Testis (tissue), 2 donors: ENCODE measurements at regions not wholly inside any gene's neighbourhood (a gene's known extent, or its start where the extent isn't known, plus 50 kb on each side); places are given as distances from the start of the nearest gene placed in this dataset.
"Not testable (repeated sequence)": the region's sequence is repeated elsewhere in the genome, so short reads cannot be mapped to it uniquely, and the experiment has no call there.

Experiments
- DNase-seq: peaks from one replicate; pipeline ENCODE4 v3.0.0-alpha.2; 2019
- H3K27ac ChIP-seq, 2 donors: fragments of 200-600 bp; sonication (generic); one replicate each; pipeline ENCODE4 v1.5.1; 2019
- H3K27me3 ChIP-seq: fragments of 200-600 bp; sonication (generic); one replicate; pipeline ENCODE4 v1.5.1; 2019
- H3K36me3 ChIP-seq: fragments of 200-600 bp; sonication (generic); one replicate; pipeline ENCODE4 v1.5.1; 2017; ENCODE audit warnings: low read depth; ENCODE audit errors: missing control alignments
- H3K4me1 ChIP-seq: fragments of 200-600 bp; sonication (generic); one replicate; pipeline ENCODE4 v1.5.1; 2019
- H3K4me3 ChIP-seq, 2 donors: fragments of 200-600 bp; sonication (generic); one replicate each; pipeline ENCODE4 v1.5.1; 2017 to 2019
- H3K9me3 ChIP-seq: fragments of 200-600 bp; sonication (generic); one replicate; pipeline ENCODE4 v1.5.1; 2017
- CTCF ChIP-seq, 3 experiments: fragments of 450-650 bp in 2 of 3; fragments of 200-600 bp in 1 of 3; sonication (generic) in 1 of 3; IDR thresholded peaks; one replicate each; pipeline ENCODE4 v1.5.1; 2016 to 2019; ENCODE audit warnings: antibody characterized with exemption in 3 of 3, mild to moderate bottlenecking in 2 of 3, moderate library complexity in 1 of 3
- POLR2A ChIP-seq: fragments of 450-650 bp; IDR thresholded peaks from one replicate; pipeline ENCODE4 v1.6.1; 2017; ENCODE audit warnings: antibody characterized with exemption, mild to moderate bottlenecking, moderate library complexity
- WGBS, 2 donors: methylation state at CpG; one replicate each; pipeline ENCODE4 v1.1.5; 2018; 5-methylcytosine and 5-hydroxymethylcytosine counted together
- intact Hi-C: fragments of 100-400 bp; cut with DNase I; formaldehyde crosslinking; loops from one replicate; pipeline ENCODE4 v1.15.1; 2023; ENCODE audit warnings: low total_unique reads

GRCh38 chr6:91193446-91193845, 606.6 kb upstream of the MAP3K7 start:
- DNase-seq, result no peak
- H3K4me3 ChIP-seq, result no peak overlapping the region
- H3K4me1 ChIP-seq, result no peaks in the 10 kb centered on the region
- no peak overlapping the region for H3K27ac ChIP-seq
- H3K27me3 ChIP-seq, result no peaks in the 10 kb centered on the region
- intact Hi-C loops, result no loop called here
- H3K36me3 ChIP-seq, result no peaks in the 10 kb centered on the region
- no peaks in the 10 kb centered on the region for H3K9me3 ChIP-seq
- TF ChIP-seq CTCF (IDR thresholded peaks at IDR 0.05) (no peak), POLR2A (no peak)

GRCh38 chr6:91190041-91190440, 603.2 kb upstream of the MAP3K7 start:
- H3K27ac ChIP-seq, H3K27me3 ChIP-seq, DNase-seq, H3K4me3 ChIP-seq, intact Hi-C loops, H3K4me1 ChIP-seq, H3K9me3 ChIP-seq, H3K36me3 ChIP-seq: not testable (repeated sequence)
- 92 to 97% methylated on average over 3 of the region's 3 CpGs for WGBS, 2 donors

GRCh38 chr6:91185072-91185471, 598.2 kb upstream of the MAP3K7 start:
- H3K27ac ChIP-seq, result no peak overlapping the region
- H3K27me3 ChIP-seq, result no peaks in the 10 kb centered on the region
- 88 to 92% methylated on average over 4 of the region's 4 CpGs for WGBS, 2 donors
- TF ChIP-seq POLR2A (no peak), CTCF (IDR thresholded peaks at IDR 0.05) (no peak)
- H3K4me1 ChIP-seq, result no peaks in the 10 kb centered on the region
- intact Hi-C loops, result no loop called here
- no peak for DNase-seq
- H3K9me3 ChIP-seq, result no peaks in the 10 kb centered on the region
- no peaks in the 10 kb centered on the region for H3K36me3 ChIP-seq
- H3K4me3 ChIP-seq, result no peak overlapping the region

GRCh38 chr6:91181416-91181815, 594.5 kb upstream of the MAP3K7 start:
- intact Hi-C loops, result no loop called here
- no peak for DNase-seq

GRCh38 chr6:91173651-91174050, 586.8 kb upstream of the MAP3K7 start:
- 82% methylated on average over 3 of the region's 3 CpGs for WGBS, 2 donors
- H3K4me1 ChIP-seq, result no peaks in the 10 kb centered on the region
- DNase-seq, result no peak
- intact Hi-C loops, result no loop called here
- H3K9me3 ChIP-seq, result no peaks in the 10 kb centered on the region
- H3K27ac ChIP-seq, result no peak overlapping the region
- no peaks in the 10 kb centered on the region for H3K27me3 ChIP-seq
- TF ChIP-seq POLR2A (no peak), CTCF (IDR thresholded peaks at IDR 0.05) (no peak)
- H3K4me3 ChIP-seq, result no peak overlapping the region
- no peaks in the 10 kb centered on the region for H3K36me3 ChIP-seq

More at GRCh38 chr6:91181416-91181815, 594.5 kb upstream of the MAP3K7 start:
- Histone ChIP-seq H3K27ac (no peak overlapping the region), H3K4me1 (no peaks in the 10 kb centered on the region), H3K36me3 (no peaks in the 10 kb centered on the region), H3K27me3 (no peaks in the 10 kb centered on the region), H3K9me3 (no peaks in the 10 kb centered on the region), H3K4me3 (no peak overlapping the region)
- TF ChIP-seq POLR2A (no peak), CTCF (IDR thresholded peaks at IDR 0.05) (no peak)
- 48 to 62% methylated on average over 2 of the region's 2 CpGs for WGBS, 2 donors
